ENCODE measurements at regions not wholly inside any gene's neighbourhood (a gene's known extent, or its start where the extent isn't known, plus 50 kb on each side); places are given as distances from the start of the nearest gene placed in this dataset.

GRCh38 chr12:43098766-43099550 lies 453.0 kb downstream of the ADAMTS20 start:
- H3K27ac ChIP-seq (ENCODE audit: low read depth in 1 of 2, low read length in 2 of 2), result no peak overlapping the region
- no peaks in the 10 kb centered on the region for H3K4me1 ChIP-seq (ENCODE audit: control insufficient read depth in 4 of 4, insufficient read depth in 4 of 4, low read length in 3 of 4)
- no peak overlapping the region for H3K4me3 ChIP-seq (ENCODE audit: low read depth in 1 of 3, low read length in 3 of 3)
- H3K27me3 ChIP-seq (ENCODE audit: control insufficient read depth in 4 of 4, insufficient read depth in 4 of 4, low read length in 3 of 4), result no peaks in the 10 kb centered on the region
- H3K9ac ChIP-seq (ENCODE audit: low read depth in 1 of 2, low read length in 2 of 2), result no peak overlapping the region
- WGBS, result 80% methylated on average over 7 of the region's 7 CpGs
- no peak for DNase-seq (ENCODE audit: low spot score)
- H3K36me3 ChIP-seq (ENCODE audit: control insufficient read depth in 4 of 4, insufficient read depth in 3 of 4, low read depth in 1 of 4, low read length in 3 of 4), result no peaks in the 10 kb centered on the region
- no peak for TF ChIP-seq TAF1 (conservative IDR thresholded peaks at IDR 0.05)
- no peak for TF ChIP-seq ZBTB33 (IDR thresholded peaks at IDR 0.05)
- TF ChIP-seq ATF3 (IDR thresholded peaks at IDR 0.05), result no peak
- no peak for TF ChIP-seq GABPA (IDR thresholded peaks at IDR 0.05 in 1 of 2, conservative IDR thresholded peaks at IDR 0.05 in 1 of 2)
- no peak for TF ChIP-seq FOXA2 (IDR thresholded peaks at IDR 0.05)
- TF ChIP-seq JUND (IDR thresholded peaks at IDR 0.05), result no peak
- no peak for TF ChIP-seq RXRA (IDR thresholded peaks at IDR 0.05)
- TF ChIP-seq REST (IDR thresholded peaks at IDR 0.05), result no peak
- no peak for TF ChIP-seq YY1 (IDR thresholded peaks at IDR 0.05)
- H3K9me3 ChIP-seq (ENCODE audit: control insufficient read depth in 4 of 4, low read length in 3 of 4), result no peaks in the 10 kb centered on the region

GRCh38 chr12:43098071-43098470 lies 453.9 kb downstream of the ADAMTS20 start:
- no peak overlapping the region for H3K4me3 ChIP-seq (ENCODE audit: low read depth in 1 of 3, low read length in 3 of 3)

More at GRCh38 chr12:43098071-43098470, 453.9 kb downstream of the ADAMTS20 start:
- Histone ChIP-seq H3K4me1 (ENCODE audit: control insufficient read depth in 4 of 4, insufficient read depth in 4 of 4, low read length in 3 of 4) (no peaks in the 10 kb centered on the region), H3K9ac (ENCODE audit: low read depth in 1 of 2, low read length in 2 of 2) (no peak overlapping the region), H3K9me3 (ENCODE audit: control insufficient read depth in 4 of 4, low read length in 3 of 4) (no peaks in the 10 kb centered on the region), H3K27me3 (ENCODE audit: control insufficient read depth in 4 of 4, insufficient read depth in 4 of 4, low read length in 3 of 4) (no peaks in the 10 kb centered on the region), H3K36me3 (ENCODE audit: control insufficient read depth in 4 of 4, insufficient read depth in 3 of 4, low read depth in 1 of 4, low read length in 3 of 4) (no peaks in the 10 kb centered on the region), H3K27ac (ENCODE audit: low read depth in 1 of 2, low read length in 2 of 2) (no peak overlapping the region)
- no peak for TF ChIP-seq CTCF (IDR thresholded peaks at IDR 0.05; ENCODE audit: low read depth, low read length, missing input control)
- TF ChIP-seq NR2F2 (IDR thresholded peaks at IDR 0.05), result no peak
- TF ChIP-seq SP1 (IDR thresholded peaks at IDR 0.05), result no peak
- TF ChIP-seq REST (IDR thresholded peaks at IDR 0.05), result no peak
- TF ChIP-seq HNF4G (IDR thresholded peaks at IDR 0.05), result no peak
- TF ChIP-seq GABPA (IDR thresholded peaks at IDR 0.05 in 1 of 2, conservative IDR thresholded peaks at IDR 0.05 in 1 of 2), result no peak
- TF ChIP-seq MAX (IDR thresholded peaks at IDR 0.05), result no peak
- DNase-seq (ENCODE audit: low spot score), result no peak

Data from liver (tissue), 8 donors.